ENCODE measurements at regions not wholly inside any gene's neighbourhood (a gene's known extent, or its start where the extent isn't known, plus 50 kb on each side); places are given as distances from the start of the nearest gene placed in this dataset.

DNA sequence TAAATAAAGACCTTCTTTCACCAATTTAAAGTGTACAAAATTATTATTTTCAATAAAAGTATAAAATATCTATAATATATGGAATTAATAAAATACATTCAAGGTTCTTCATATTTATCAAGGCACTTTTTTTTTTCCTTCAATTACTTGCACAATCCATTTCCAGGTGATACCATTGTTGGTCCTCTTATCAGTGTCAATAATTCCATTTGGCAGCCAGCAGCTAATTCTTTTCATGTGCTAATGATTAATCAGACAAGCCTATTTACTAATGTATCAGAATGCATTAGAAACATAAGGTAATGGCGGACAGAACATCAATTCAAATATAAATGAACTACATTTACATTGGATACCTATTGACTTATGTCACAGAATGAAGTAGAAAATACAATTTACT lies 622.2 kb downstream of the TOX3 start:
- no peak for TF ChIP-seq POLR2A (IDR thresholded peaks at IDR 0.05)
- TF ChIP-seq, protein P1, sequence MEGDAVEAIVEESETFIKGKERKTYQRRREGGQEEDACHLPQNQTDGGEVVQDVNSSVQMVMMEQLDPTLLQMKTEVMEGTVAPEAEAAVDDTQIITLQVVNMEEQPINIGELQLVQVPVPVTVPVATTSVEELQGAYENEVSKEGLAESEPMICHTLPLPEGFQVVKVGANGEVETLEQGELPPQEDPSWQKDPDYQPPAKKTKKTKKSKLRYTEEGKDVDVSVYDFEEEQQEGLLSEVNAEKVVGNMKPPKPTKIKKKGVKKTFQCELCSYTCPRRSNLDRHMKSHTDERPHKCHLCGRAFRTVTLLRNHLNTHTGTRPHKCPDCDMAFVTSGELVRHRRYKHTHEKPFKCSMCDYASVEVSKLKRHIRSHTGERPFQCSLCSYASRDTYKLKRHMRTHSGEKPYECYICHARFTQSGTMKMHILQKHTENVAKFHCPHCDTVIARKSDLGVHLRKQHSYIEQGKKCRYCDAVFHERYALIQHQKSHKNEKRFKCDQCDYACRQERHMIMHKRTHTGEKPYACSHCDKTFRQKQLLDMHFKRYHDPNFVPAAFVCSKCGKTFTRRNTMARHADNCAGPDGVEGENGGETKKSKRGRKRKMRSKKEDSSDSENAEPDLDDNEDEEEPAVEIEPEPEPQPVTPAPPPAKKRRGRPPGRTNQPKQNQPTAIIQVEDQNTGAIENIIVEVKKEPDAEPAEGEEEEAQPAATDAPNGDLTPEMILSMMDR (IDR thresholded peaks at IDR 0.05) = no peak
